HepG2 (cell line): ENCODE measurements at regions not wholly inside any gene's neighbourhood (a gene's known extent, or its start where the extent isn't known, plus 50 kb on each side); places are given as distances from the start of the nearest gene placed in this dataset.

Source experiments
- ATAC-seq: fragments of 200-7000 bp; cut with Tn5 transposase; 3 replicates; pipeline ENCODE4 v1.9.1; 2020; ENCODE audit warnings: mild to moderate bottlenecking, moderate library complexity
- BruUV-seq: library from RNA; stranded (reverse); fragments of 400-500 nt; replicated peaks from 2 replicates; lab custom pipeline; 2021; lab: Mats Ljungman, UMichigan
- CTCF ChIA-PET: fragments of 300-600 bp; formaldehyde crosslinking; extraction: SDS; loops from one replicate; lab custom pipeline; 2021; ENCODE audit warnings: low total read pairs, inconsistent platforms, low intra/inter-chr PET ratio; lab: Yijun Ruan, JAX
- POLR2A ChIA-PET: fragments of 350-600 bp; sonication (Branson Sonifier 250); formaldehyde crosslinking; loops from one replicate; lab custom pipeline; 2020; ENCODE audit warnings: antibody characterized with exemption, inconsistent platforms; lab: Yijun Ruan, JAX
- DNase-seq: peaks from one replicate; pipeline ENCODE4 v3.0.0-alpha.2; 2015; ENCODE audit warnings: low spot score
- FAIRE-seq: peaks from 3 replicates; lab custom pipeline; 2011; peaks lifted over from hg19 to GRCh38; lab: Jason Lieb, UNC
- H2AFZ ChIP-seq: one replicate; pipeline ENCODE4 v1.6.1; 2011; ENCODE audit warnings: low read length, inconsistent platforms
- H3K27ac ChIP-seq: fragments of 300-600 bp; 3 replicates; pipeline ENCODE4 v1.8.0; 2011; ENCODE audit warnings: mixed run types, mild to moderate bottlenecking, mixed read lengths, low read length, inconsistent platforms; ENCODE audit not compliant: insufficient read depth; ENCODE audit errors: extremely low read length
- H3K27me3 ChIP-seq, 2 experiments: fragments of 200-600 bp in 1 of 2; 2 replicates in 1 of 2; 3 replicates in 1 of 2; pipeline versions ENCODE4 v1.6.0 to v1.8.0; 2011; ENCODE audit warnings: low read length in 2 of 2, mild to moderate bottlenecking in 2 of 2, moderate library complexity in 2 of 2, inconsistent platforms in 1 of 2; ENCODE audit not compliant: insufficient read depth in 2 of 2, control insufficient read depth in 1 of 2
- H3K36me3 ChIP-seq, 2 experiments: fragments of 200-600 bp in 1 of 2; replicated peaks in 1 of 2; 2 replicates in 1 of 2; 3 replicates in 1 of 2; pipeline versions ENCODE4 v1.5.1 to v1.8.0; 2011; ENCODE audit warnings: low read length in 2 of 2, inconsistent platforms in 1 of 2; ENCODE audit not compliant: insufficient read depth in 2 of 2, control insufficient read depth in 1 of 2
- H3K4me1 ChIP-seq: 2 replicates; pipeline ENCODE4 v1.5.1; 2012; ENCODE audit warnings: low read length, inconsistent platforms; ENCODE audit not compliant: insufficient read depth
- H3K4me2 ChIP-seq: 2 replicates; pipeline ENCODE4 v1.6.0; 2011; ENCODE audit warnings: low read depth, low read length, inconsistent platforms
- H3K4me3 ChIP-seq, 3 experiments: fragments of 200-600 bp in 1 of 3; sonication (generic), shearing (Covaris generic) in 1 of 3; replicated peaks in 1 of 3; 2 replicates each; pipeline ENCODE4 v1.5.1; 2011 to 2016; ENCODE audit warnings: low read length in 3 of 3, inconsistent platforms in 2 of 3, low read depth in 2 of 3, mild to moderate bottlenecking in 2 of 3, control low read depth in 1 of 3, mixed read lengths in 1 of 3; ENCODE audit not compliant: insufficient read depth in 1 of 3
- H3K79me2 ChIP-seq: one replicate; pipeline ENCODE4 v1.6.1; 2011; ENCODE audit warnings: low read length, inconsistent platforms; ENCODE audit not compliant: insufficient read depth
- H3K9ac ChIP-seq: 2 replicates; pipeline ENCODE4 v1.6.0; 2011; ENCODE audit warnings: mild to moderate bottlenecking, low read depth, low read length, inconsistent platforms; ENCODE audit not compliant: insufficient read depth
- H3K9me3 ChIP-seq: 2 replicates; pipeline ENCODE4 v1.5.1; 2012; ENCODE audit warnings: mild to moderate bottlenecking, low read length
- H4K20me1 ChIP-seq: 2 replicates; pipeline ENCODE4 v1.6.0; 2011; ENCODE audit warnings: inconsistent platforms, mild to moderate bottlenecking, low read length, moderate library complexity; ENCODE audit not compliant: insufficient read depth
- ELF3 ChIP-seq: IDR thresholded peaks from 2 replicates; pipeline ENCODE4 v1.6.1; 2016; ENCODE audit warnings: missing genetic modification reagents, missing compliant biosample characterization
- PPARG ChIP-seq: conservative IDR thresholded peaks from 2 replicates; pipeline ENCODE4 v1.6.1; 2016; ENCODE audit warnings: missing biosample characterization, missing genetic modification reagents
- SP140L ChIP-seq: sonication (generic); formaldehyde crosslinking; IDR thresholded peaks from 2 replicates; pipeline ENCODE4 v1.4.0; 2020; ENCODE audit warnings: missing genetic modification reagents, borderline replicate concordance
- TEAD3 ChIP-seq: optimal IDR thresholded peaks from 2 replicates; pipeline ENCODE3; 2016; ENCODE audit warnings: borderline replicate concordance
- ZC3H13 ChIP-seq: sonication (generic); formaldehyde crosslinking; IDR thresholded peaks from 2 replicates; pipeline ENCODE4 v1.8.1; 2023; ENCODE audit warnings: mild to moderate bottlenecking, missing genetic modification reagents, moderate library complexity
- ZFP36L1 ChIP-seq: sonication (generic); formaldehyde crosslinking; IDR thresholded peaks from 2 replicates; pipeline ENCODE4 v1.8.0; 2022; ENCODE audit warnings: mild to moderate bottlenecking, missing genetic modification reagents, moderate library complexity
- ZNF761 ChIP-seq: sonication (generic); formaldehyde crosslinking; conservative IDR thresholded peaks from 2 replicates; pipeline ENCODE4 v1.4.0; 2020; ENCODE audit warnings: mild to moderate bottlenecking, missing genetic modification reagents
- ZNF766 ChIP-seq: sonication (generic); formaldehyde crosslinking; IDR thresholded peaks from 2 replicates; pipeline ENCODE4 v1.5.0; 2020; ENCODE audit warnings: missing genetic modification reagents, borderline replicate concordance
- WGBS: methylation state at CpG from one replicate; pipeline ENCODE4 v1.1.6; 2017; ENCODE audit warnings: low lambda C conversion rate; 5-methylcytosine and 5-hydroxymethylcytosine counted together
- in situ Hi-C: cut with HindIII; loops from 2 replicates; pipeline ENCODE4 v1.10.0; 2017; ENCODE audit warnings: low pct_unique_long_range_greater_than_20kb; ENCODE audit not compliant: extremely low pct_ligation_motif_present
- intact Hi-C: fragments of 100-400 bp; cut with micrococcal nuclease; formaldehyde crosslinking; loops from one replicate; pipeline ENCODE4 v1.10.0; 2022; ENCODE audit not compliant: unreplicated experiment
- TF ChIP-seq, protein P1 (sequence below): sonication (generic); formaldehyde crosslinking; IDR thresholded peaks from 2 replicates; pipeline ENCODE4 v1.4.0; 2020; ENCODE audit warnings: missing genetic modification reagents

DNA sequence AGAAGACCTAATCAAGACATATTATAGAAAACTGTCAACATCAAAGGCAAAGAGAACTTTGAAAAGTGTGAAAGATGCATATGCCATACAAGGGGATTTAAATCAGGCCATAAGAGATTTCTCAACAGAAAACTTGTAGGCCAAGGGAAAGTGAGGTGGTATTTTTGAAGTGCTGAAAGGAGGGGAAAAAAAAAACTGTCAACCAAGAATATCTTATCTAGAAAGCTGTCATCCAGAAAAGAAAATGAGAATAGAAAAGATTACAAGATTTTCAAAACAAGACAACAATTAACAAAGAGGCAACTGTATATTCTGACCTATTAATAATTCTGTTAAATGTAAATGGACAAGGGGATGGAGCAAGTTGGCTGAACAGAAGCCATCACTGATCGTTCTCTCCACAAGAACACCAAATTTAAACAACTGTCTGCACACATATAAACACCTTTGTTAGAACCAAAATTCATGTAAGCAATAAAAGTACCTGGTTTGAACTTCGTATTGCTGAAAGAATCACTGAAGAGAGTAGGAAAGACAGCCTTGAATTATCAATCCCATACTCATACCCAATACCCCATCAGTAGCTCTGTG, 880.1 kb upstream of the PCDH9 start:
- H2AFZ ChIP-seq, result no peak overlapping the region
- intact Hi-C loops, result no loop called here
- 3% methylated on average over 2 of the region's 2 CpGs for WGBS
- no peak overlapping the region for H3K9ac ChIP-seq
- H3K9me3 ChIP-seq, result peaks cover 39% of the 10 kb centered on the region
- no peak for TF ChIP-seq SP140L (CRISPR knock-in tag)
- no peak for TF ChIP-seq ZC3H13 (CRISPR knock-in tag)
- TF ChIP-seq, protein P1, sequence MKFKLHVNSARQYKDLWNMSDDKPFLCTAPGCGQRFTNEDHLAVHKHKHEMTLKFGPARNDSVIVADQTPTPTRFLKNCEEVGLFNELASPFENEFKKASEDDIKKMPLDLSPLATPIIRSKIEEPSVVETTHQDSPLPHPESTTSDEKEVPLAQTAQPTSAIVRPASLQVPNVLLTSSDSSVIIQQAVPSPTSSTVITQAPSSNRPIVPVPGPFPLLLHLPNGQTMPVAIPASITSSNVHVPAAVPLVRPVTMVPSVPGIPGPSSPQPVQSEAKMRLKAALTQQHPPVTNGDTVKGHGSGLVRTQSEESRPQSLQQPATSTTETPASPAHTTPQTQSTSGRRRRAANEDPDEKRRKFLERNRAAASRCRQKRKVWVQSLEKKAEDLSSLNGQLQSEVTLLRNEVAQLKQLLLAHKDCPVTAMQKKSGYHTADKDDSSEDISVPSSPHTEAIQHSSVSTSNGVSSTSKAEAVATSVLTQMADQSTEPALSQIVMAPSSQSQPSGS (CRISPR knock-in tag), result no peak
- no peak for TF ChIP-seq TEAD3 (CRISPR knock-in tag)
- TF ChIP-seq PPARG, result no peak
- no peak for TF ChIP-seq ELF3 (CRISPR knock-in tag)
- TF ChIP-seq ZNF761 (CRISPR knock-in tag), result no peak
- no peak for TF ChIP-seq ZNF766 (CRISPR knock-in tag)
- TF ChIP-seq ZFP36L1 (CRISPR knock-in tag), result no peak
- no peaks in the 10 kb centered on the region for H4K20me1 ChIP-seq
- in situ Hi-C loops, result no loop called here
- ATAC-seq (no peak), FAIRE-seq (no peak), DNase-seq (no peak)
- POLR2A ChIA-PET, result no interaction called here
- no peaks in the 10 kb centered on the region for H3K79me2 ChIP-seq
- H3K27ac ChIP-seq, result no peak overlapping the region
- H3K4me1 ChIP-seq, result no peaks in the 10 kb centered on the region
- no peaks in the 10 kb centered on the region for H3K36me3 ChIP-seq
- no peaks in the 10 kb centered on the region for H3K27me3 ChIP-seq
- BruUV-seq, result no TSS peak
- H3K4me3 ChIP-seq, result no peak overlapping the region
- no peak overlapping the region for H3K4me2 ChIP-seq
- CTCF ChIA-PET, result no interaction called here
